HFF-Myc (cell line): ENCODE measurements at regions not wholly inside any gene's neighbourhood (a gene's known extent, or its start where the extent isn't known, plus 50 kb on each side); places are given as distances from the start of the nearest gene placed in this dataset.

Experiments used
- DNase-seq: peaks from one replicate; pipeline ENCODE4 v3.0.0-alpha.2; 2011; ENCODE audit warnings: low read depth; ENCODE audit errors: extremely low read depth
- H3K4me3 ChIP-seq: replicated peaks from 2 replicates; pipeline ENCODE4 v1.5.1; 2011; ENCODE audit warnings: low read depth, mild to moderate bottlenecking, control low read depth, low read length
- TF ChIP-seq, protein P1 (sequence below): IDR thresholded peaks from 2 replicates; pipeline ENCODE4 v1.5.1; 2012; ENCODE audit warnings: mild to moderate bottlenecking, low read depth, low read length, control low read depth; ENCODE audit errors: missing control alignments

DNA sequence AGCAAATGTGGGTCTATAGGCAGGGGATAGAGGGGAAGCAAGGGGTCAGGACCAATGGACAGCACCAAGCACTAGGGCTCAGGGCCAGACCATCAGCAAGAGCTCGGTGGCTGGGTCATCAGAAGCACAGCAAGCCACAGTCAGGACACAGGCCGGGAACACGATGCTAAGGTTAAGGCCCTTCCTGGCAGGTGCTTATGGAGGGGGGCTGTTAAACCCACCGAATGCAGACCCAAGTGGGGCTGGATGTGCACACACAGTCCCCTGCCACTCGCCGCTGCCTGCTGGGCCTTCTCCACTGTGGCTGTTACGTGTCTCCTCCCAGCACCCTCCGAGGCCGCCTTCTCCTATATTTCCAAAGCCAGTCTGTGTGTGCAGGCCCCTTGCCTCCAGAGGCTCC lies 220.1 kb downstream of the TOMM20 start:
- DNase-seq: no peak
- TF ChIP-seq, protein P1, sequence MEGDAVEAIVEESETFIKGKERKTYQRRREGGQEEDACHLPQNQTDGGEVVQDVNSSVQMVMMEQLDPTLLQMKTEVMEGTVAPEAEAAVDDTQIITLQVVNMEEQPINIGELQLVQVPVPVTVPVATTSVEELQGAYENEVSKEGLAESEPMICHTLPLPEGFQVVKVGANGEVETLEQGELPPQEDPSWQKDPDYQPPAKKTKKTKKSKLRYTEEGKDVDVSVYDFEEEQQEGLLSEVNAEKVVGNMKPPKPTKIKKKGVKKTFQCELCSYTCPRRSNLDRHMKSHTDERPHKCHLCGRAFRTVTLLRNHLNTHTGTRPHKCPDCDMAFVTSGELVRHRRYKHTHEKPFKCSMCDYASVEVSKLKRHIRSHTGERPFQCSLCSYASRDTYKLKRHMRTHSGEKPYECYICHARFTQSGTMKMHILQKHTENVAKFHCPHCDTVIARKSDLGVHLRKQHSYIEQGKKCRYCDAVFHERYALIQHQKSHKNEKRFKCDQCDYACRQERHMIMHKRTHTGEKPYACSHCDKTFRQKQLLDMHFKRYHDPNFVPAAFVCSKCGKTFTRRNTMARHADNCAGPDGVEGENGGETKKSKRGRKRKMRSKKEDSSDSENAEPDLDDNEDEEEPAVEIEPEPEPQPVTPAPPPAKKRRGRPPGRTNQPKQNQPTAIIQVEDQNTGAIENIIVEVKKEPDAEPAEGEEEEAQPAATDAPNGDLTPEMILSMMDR: no peak
- no peak overlapping the region for H3K4me3 ChIP-seq

DNA sequence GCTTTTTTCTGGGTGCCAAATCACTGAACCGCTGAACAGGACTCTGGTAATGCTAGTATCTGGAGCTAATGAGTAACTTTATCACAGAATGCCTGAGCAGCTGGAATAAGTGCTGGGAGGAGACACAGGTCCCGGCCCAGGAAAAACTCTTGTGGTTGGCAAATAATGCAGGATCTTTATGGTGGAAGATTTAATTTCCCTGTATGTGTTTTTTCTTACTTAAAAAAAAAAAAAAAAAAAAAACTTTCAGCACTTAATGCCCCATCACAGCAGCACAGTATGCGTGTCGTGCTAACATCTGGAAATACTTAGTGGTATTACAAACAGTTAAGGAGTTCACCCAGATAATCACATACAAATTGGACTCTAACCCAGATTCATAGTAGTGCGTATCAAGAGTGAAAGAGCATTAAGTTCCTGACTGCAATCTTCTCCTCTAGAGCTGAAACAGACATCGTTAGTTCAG lies 220.7 kb downstream of the TOMM20 start:
- H3K4me3 ChIP-seq: no peak overlapping the region
- peak; percentile 89 for DNase-seq
- TF ChIP-seq, protein P1: no peak

DNA sequence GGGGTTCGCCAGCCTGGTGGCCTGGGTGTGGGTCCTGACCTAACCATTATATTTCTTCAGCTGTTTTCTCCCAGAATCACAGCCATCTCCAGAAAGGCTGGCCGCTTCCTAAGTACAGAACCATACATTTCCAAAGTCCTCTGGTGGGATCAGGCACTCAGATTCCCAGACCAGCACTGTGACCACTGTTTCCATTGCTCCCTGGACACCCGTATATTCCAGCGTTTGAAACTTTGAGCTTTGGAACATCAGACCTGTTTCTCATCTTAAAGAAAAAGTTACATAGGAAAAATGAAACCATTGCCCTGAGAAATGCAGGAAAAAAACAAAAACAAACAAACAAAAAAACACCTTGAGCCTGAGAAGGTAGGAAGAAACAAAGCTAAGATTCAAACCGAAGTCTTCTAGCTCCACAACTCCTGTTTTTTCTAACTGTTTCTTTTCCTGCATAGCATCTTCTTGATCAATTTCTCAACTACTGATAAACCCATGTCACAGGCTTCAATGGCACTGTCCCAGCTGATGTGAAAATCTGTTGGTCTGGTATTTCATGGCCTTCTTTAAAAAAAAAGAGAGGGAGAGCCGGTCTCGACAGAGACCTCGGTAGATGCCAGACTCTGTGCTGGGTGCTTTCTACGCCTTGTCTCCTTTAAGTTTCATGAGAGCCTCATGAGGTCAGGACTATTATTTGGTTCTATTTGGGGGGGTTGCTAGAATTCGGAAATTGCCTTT lies 221.3 kb downstream of the TOMM20 start:
- TF ChIP-seq, protein P1: no peak
- DNase-seq: no peak
- no peak overlapping the region for H3K4me3 ChIP-seq

DNA sequence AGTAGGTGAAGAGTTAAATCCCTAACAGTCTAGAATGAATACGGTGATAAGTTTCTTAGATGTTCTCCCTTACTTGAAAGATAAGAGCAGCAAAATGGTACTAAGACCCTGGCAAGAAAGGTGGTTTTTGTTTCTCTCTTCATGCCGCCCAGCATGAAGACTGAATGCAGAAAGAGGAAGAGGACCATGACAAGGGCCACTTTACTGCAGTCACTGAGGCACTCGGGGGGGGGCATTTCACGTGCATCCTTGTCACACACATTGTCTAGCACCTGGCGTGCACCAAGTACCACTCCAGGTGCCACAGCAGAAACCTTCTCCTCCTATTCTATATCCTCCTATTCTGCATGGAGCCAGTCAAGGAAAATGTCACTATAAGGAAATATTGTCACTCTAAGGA lies 222.0 kb downstream of the TOMM20 start:
- no peak overlapping the region for H3K4me3 ChIP-seq
- TF ChIP-seq, protein P1: no peak
- no peak for DNase-seq

DNA sequence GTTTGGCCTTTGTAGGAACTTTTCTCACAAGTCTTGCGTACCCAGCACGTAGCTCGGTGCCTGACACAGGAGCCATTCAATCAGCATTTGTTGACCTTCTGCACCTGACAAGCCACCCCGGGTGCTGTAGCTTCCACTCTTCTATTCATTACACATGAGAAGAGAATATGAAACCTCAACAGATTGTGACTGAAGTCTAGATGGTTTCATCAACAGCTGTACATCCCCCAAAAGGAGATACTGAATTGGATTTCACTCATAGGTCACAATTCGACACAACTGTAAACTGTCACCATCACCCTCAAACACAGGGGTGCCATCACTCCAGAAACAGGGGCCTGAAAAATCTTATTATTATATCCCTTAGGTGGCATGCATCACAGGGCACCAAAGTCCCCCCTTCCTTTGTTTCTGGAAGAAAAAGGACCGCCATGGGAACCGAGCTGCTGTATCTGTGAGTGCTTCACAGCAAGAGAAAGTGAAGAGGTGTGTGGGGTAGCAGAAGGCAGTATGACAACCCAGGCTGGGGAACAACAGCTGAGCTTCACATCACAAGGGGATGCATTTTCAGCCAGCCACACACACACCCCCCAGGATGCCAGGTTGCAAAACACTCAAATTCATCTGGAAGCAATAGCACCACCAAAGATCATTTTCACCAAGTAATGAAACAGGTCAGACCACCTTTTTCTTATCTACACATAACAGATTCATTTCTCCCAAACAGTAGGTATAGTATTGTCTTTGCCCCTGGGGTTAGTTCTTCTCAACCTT lies 225.7 kb downstream of the TOMM20 start:
- TF ChIP-seq, protein P1: no peak

DNA sequence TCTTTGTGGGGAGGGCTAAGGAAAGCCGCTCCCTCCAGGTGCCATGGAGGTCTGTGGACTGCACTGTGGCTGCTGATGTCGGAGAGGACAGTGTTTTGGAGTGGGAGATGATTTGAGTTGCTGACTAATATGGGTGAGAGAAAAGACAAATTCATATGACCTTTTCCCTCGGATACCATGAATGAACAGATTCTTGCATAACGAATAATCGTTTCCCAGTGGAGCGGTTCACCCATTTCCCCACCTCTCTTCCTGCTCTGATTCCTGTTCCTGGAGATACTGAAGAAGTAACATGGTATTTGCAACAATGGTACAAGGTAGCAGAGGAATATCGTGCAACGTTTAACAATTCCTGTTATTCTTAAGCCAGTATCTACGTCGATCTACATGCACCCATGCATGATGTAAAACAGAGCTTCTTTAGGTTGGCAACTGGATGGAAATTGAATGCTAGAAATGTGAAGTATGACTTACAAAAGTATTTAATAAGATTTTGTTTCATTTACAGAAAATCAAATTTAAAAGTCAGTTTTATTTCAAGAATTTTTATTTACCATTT lies 227.1 kb downstream of the TOMM20 start:
- no peak for DNase-seq
- TF ChIP-seq, protein P1: no peak

More for the DNA sequence above, 225.7 kb downstream of the TOMM20 start:
- DNase-seq: no peak
- no peak overlapping the region for H3K4me3 ChIP-seq

More for the DNA sequence above, 227.1 kb downstream of the TOMM20 start:
- H3K4me3 ChIP-seq: no peak overlapping the region
